T-helper 2 cell treated with Interferon-gamma antibody and Interleukin-4, amounts not matched to agents 100 ng/mL and 5 ng/mL, for 36 hours (primary cell): ENCODE measurements at regions not wholly inside any gene's neighbourhood (a gene's known extent, or its start where the extent isn't known, plus 50 kb on each side); places are given as distances from the start of the nearest gene placed in this dataset.
"Not testable (repeated sequence)": the region's sequence is repeated elsewhere in the genome, so short reads cannot be mapped to it uniquely, and the experiment has no call there.

ENCODE experiments used
- intact Hi-C: fragments of 100-400 bp; cut with micrococcal nuclease; formaldehyde crosslinking; loops from one replicate; pipeline ENCODE4 v1.15.1; 2023

DNA sequence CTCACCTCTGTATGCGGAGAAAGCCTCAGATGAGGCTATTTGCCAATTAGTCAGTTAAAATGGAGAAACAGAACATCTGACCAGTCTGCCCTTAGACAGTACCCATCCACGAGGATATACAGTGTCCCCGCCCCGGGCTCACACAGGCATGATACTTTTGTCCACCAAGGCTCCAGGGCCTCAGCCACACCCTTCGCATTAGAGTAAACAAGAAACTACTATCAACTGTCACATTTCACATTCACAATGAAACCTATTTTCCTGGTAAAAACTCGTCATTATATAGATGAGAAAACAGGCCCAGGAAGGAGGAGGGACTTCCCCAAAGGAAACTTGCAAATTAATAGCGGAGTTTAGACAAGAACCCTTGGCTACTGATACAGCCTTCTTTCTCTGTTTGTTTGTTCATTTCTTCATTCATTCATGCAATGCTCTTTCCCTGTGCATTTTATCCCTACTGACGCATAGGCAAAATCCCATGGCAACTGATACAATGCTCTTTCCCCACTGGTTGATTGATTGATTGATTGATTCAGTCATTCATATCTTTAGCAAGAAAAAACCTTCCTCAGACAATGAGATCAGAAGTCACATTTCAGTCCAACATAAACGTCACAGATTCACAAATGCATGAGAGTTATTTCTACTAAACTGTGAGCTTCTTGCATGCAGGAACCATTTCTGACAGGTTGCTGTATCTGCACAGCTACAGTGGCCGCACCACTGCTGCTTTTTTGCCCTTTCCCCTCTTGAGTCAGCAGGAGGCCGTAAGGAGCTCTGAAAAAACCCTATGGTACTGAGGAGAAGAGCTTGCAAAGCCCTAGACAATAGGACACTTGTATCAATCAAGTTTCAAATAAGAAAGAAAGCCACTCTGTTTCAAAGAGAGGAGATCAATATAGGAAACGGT is 777.1 kb downstream of the RNF144A start:
- intact Hi-C loops, result no loop called here

GRCh38 chr2:7696556-7696955 is 779.3 kb downstream of the RNF144A start:
- intact Hi-C loops, result not testable (repeated sequence)

DNA sequence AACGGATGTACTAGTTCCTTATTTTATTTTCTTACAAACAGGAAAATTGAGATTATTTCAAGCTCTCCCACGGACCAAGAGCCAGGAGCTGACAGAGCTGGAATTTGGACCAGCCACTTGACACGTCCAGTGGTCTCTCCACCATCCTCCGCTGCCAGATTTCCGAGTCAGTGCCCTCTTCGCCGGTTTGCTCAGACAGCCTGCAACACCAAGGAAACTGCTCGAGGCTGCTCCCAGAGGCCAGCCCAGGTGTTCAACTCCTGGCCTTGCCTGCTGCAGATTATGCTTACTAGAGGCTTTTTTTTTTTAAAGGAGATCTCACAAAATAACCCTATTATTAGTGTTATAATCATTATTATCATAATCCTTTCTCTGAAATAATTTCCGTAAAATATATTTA is 779.8 kb downstream of the RNF144A start:
- intact Hi-C loops, result no loop called here

- intact Hi-C loops, result no loop called here
These were observed 784.6 kb downstream of the RNF144A start for GRCh38 chr2:7701791-7702190.

DNA sequence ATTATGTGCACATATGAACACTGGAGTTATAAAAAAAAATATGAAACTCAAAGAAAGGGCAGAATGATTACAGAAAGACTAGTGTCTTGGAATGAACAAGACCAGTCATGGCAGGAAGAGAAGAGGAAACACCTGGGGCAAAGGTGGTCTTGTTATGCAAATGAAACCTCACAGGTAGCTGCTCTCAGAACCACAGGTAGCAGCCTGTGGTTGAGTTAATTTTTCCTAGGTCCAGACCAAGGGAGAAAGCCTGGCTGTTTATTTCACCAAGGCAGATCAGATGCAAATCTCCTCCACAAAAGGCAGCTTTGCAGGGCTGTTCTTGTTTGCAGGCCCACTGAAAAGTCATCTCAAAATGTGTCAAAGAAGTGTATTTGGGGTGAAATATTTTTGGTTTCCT is 785.8 kb downstream of the RNF144A start:
- intact Hi-C loops, result no loop called here

DNA sequence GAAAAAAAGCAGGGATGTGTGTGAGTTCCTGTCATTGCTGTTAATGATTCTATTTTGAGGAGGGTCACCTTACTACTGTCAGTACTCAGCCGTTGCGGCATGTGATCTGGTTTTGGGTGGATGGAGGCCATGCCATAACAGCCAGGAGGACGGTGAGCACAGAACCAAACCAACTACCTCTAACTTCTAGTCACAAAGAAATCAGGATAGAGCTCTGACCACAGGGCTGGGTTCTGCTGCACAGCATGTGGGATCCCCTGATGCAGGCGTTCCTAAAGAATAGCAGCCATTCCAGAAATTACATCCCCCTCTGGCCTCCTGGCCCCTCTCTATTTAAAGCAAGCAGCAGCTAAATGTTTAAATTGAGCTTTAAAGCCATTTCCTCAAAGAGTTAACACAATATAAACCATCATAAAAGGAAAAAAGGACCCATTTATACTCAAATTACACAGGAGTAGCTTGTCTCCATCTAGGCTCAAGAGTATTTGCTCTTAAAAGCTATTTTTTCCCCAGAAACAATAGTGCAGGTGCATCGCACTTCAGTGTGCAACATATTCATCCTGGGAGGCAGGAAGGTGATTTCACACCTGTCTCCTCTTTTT is 786.4 kb downstream of the RNF144A start:
- intact Hi-C loops, result no loop called here

GRCh38 chr2:7704296-7704865 is 787.2 kb downstream of the RNF144A start:
- intact Hi-C loops, result no loop called here

GRCh38 chr2:7706791-7707190 is 789.6 kb downstream of the RNF144A start:
- intact Hi-C loops, result no loop called here

DNA sequence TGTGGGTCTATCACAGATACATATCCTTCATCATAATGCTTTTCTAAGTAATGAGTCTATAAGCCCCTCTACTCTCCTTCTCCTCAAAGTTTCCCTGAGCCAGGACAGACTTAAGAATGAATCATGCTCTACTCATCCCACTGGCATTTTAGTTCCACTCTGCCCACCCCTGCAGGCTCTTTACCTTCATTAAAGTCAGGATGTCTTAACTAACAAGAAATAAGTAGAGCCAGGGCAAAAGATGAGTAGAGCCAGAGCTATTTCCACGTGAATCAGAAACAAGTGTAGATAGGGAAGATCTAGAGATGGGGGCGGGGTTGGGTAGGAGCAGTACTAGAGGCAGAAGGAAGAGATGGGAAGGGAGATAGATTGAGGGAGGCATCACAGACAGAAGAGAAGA is 790.5 kb downstream of the RNF144A start:
- intact Hi-C loops, result no loop called here

GRCh38 chr2:7709907-7710306 is 792.7 kb downstream of the RNF144A start:
- intact Hi-C loops, result no loop called here

GRCh38 chr2:7711167-7711566 is 794.0 kb downstream of the RNF144A start:
- intact Hi-C loops, result no loop called here

GRCh38 chr2:7719876-7720275 is 802.7 kb downstream of the RNF144A start:
- intact Hi-C loops, result no loop called here

DNA sequence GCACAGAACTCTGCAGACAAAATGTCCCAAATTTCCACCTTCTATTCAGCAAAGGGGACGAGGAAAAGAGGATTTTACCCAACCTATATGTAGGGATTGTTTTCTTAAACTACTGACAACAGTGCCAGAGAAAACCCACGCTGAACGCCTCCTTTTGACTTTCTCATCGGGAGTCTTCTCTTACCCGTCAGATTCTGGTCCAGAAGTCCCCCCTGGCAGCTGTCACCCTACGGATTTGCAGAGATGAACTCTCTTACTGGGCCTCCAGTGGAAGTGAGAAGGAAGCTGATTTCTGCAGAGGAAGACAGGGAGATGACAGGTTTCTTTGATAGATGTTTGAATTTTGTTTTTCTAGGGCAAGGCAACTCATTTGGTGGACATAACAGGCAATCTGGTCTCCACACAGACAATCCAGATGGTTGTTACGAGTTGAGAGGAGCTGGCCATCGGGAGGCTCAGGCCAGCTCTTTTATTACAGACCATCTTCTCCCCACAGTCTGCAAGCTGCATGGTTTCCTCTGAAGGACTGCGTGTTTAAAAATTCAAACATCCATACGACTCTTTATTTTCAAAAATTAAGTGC is 804.3 kb downstream of the RNF144A start:
- intact Hi-C loops, result no loop called here

GRCh38 chr2:7722212-7722910 is 805.1 kb downstream of the RNF144A start:
- intact Hi-C loops, result no loop called here

- intact Hi-C loops, result loop anchor here (2.0 kb wide), 2 partner anchors 52 to 274 kb away; no protein-coding TSS in a partner anchor
These were observed 807.1 kb downstream of the RNF144A start for GRCh38 chr2:7724336-7724735.

DNA sequence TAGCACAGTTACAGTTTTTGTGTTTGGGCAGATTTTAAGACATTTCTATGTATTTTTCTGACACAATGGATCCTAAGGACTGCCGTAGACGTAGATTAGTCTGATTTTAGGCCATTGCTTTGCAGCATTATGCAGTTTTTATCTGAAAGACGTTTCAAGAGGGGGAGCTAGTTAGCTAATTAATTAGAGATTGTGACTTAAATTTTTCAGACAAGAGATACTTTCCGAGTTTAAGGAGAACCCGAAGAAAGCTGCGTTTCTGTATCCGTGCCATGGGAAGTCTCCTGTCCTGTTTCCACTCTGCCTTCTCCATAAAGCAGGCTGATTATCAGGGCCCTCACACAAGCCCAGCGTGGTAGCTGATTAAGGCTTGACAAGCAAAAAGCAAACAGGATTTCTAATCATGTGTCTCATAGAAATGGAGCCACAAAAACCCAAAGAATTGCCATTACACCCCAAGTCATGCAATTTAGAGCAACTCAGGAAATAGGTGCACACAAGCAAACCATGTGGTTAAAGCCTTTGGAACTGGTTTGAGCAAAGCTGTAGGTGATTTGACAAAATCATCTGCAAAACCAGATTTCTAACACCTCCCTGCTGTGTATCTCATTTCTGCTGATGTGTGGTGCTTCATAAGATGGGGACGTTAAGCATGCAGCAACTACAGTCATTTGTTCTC is 808.1 kb downstream of the RNF144A start:
- intact Hi-C loops, result loop anchor here (1.0 to 5.0 kb wide), 8 partner anchors 47 to 956 kb away; no protein-coding TSS in a partner anchor

DNA sequence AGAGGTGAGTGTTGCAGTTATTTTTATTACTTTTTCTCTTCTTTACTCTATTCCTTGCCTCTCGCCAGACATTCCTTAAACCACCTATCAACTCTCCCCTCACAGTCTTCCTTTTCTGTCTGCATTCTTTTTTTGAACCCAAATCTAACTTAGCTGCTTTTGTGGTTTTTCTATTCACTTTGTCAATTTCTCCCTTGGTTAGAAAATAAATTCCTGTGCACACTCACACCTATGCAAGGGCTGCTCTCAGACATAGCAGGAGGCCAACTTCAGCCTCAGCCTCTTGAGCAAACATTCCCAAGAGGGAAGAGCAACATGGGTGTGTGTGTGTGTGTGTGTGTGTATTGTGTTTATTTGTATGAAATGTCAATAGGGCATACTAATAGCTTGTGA is 808.6 kb downstream of the RNF144A start:
- intact Hi-C loops, result loop anchor here (1.0 to 5.0 kb wide), 8 partner anchors 46 to 955 kb away; no protein-coding TSS in a partner anchor

GRCh38 chr2:7726989-7727388 is 809.8 kb downstream of the RNF144A start:
- intact Hi-C loops, result loop anchor here (5.0 kb wide), 3 partner anchors 45 to 575 kb away; no protein-coding TSS in a partner anchor

DNA sequence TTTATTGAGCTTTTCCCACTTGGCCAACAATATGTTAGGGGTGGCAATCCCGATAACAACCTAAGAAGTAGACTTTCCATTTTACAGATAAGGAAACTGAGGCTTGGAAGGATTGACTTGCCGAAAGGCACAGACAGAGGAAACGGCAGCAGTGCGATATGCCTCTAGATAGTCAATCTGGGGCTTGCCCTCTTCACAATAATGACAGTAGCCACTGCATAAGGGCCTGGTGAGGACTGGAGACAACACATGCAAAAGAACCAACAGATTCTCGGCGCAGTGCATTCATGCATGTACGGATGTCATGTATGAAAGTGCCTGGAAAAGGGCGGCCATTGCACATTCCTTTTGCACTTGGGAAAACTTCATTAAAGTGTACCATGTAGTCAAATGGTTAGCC is 811.2 kb downstream of the RNF144A start:
- intact Hi-C loops, result loop anchor here (5.0 kb wide), 3 partner anchors 44 to 574 kb away; no protein-coding TSS in a partner anchor

DNA sequence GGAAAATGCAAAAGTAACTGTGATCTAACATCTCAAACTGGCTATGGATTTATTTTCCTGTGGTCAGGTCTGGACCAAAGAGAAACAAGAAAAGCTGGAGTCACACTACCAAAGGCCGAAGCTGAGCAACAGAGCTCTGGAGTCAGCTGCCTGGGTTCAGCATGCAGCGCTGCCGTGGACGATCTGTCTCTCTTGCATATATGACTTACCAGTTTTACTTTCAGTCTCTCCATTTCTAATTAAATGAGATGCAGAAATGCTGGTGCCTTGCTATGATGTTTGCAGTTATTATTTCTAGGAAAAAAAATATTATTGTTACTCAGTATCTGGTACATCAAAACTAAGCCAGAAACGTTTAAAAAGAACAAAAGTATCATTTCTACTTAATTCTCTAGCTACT is 813.2 kb downstream of the RNF144A start:
- intact Hi-C loops, result no loop called here

DNA sequence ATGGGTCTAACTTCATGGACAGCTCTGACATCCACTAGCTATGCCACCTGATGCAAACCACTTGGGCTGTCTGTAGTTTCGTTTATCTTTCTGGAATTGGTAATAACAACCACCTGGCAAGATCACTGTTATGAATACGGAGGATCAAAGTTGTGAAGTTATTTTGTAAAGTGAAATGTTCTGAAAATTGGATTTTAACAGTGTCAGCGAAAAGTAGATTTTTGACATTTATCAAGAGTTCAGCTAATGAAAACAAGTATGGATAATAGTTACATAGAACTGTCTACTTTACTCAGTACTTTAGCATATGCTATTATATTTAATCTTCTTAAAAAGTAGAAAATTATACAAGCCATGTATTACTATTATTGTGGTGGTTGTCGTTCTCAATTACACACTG is 813.8 kb downstream of the RNF144A start:
- intact Hi-C loops, result no loop called here
